Body of pancreas (tissue), 4 donors: ENCODE measurements at regions not wholly inside any gene's neighbourhood (a gene's known extent, or its start where the extent isn't known, plus 50 kb on each side); places are given as distances from the start of the nearest gene placed in this dataset.
A peak's percentile ranks its signal among the peaks of the same experiment; 100 is the strongest.
"Not testable (repeated sequence)": the region's sequence is repeated elsewhere in the genome, so short reads cannot be mapped to it uniquely, and the experiment has no call there.

Source experiments
- ATAC-seq: fragments of 150-250 bp; one replicate; pipeline ENCODE4 v1.9.1; 2016
- DNase-seq, 4 donors: peaks; one replicate each; pipeline ENCODE4 v3.0.0-alpha.2; 2019
- H3K27ac ChIP-seq, 4 donors: fragments of 200-600 bp; sonication (generic); 1 replicate in 3 of 4; 2 replicates in 1 of 4; pipeline versions ENCODE4 v1.5.1 to v1.6.1; 2016 to 2019; ENCODE audit warnings: mild to moderate bottlenecking in 1 of 4, mixed read lengths in 1 of 4, moderate library complexity in 1 of 4
- H3K27me3 ChIP-seq, 2 donors: fragments of 200-600 bp; sonication (generic); one replicate each; pipeline ENCODE4 v1.6.0; 2016; ENCODE audit warnings: mild to moderate bottlenecking in 1 of 2
- H3K36me3 ChIP-seq, 2 donors: fragments of 200-600 bp; sonication (generic); replicated peaks in 1 of 2; 2 replicates each; pipeline ENCODE4 v1.5.1; 2016; ENCODE audit warnings: low read depth in 2 of 2; ENCODE audit not compliant: insufficient read depth in 1 of 2
- H3K4me1 ChIP-seq: fragments of 200-600 bp; sonication (generic); one replicate; pipeline ENCODE4 v1.6.0; 2016
- H3K4me3 ChIP-seq, 2 donors: fragments of 200-600 bp; sonication (generic); 1 replicate in 1 of 2; 2 replicates in 1 of 2; pipeline ENCODE4 v1.5.1; 2016 to 2019
- H3K9me3 ChIP-seq, 3 donors: fragments of 200-600 bp; sonication (generic); 1 replicate in 2 of 3; 2 replicates in 1 of 3; pipeline ENCODE4 v1.5.1; 2016
- POLR2A ChIP-seq, 3 donors: fragments of 450-650 bp; IDR thresholded peaks; one replicate each; pipeline ENCODE4 v1.6.1; 2016; ENCODE audit warnings: antibody characterized with exemption in 3 of 3, mild to moderate bottlenecking in 2 of 3
- WGBS, 2 donors: methylation state at CpG; one replicate each; pipeline ENCODE4 v1.1.5; 2017; 5-methylcytosine and 5-hydroxymethylcytosine counted together
- intact Hi-C: fragments of 100-400 bp; cut with DNase I; formaldehyde crosslinking; loops from one replicate; pipeline ENCODE4 v1.15.1; 2023
- TF ChIP-seq, protein P1 (sequence below), 7 experiments: fragments of 450-650 bp in 4 of 7; fragments of 200-600 bp in 3 of 7; sonication (generic) in 3 of 7; IDR thresholded peaks; one replicate each; pipeline ENCODE4 v1.5.1; 2016 to 2019; ENCODE audit warnings: antibody characterized with exemption in 7 of 7

DNA sequence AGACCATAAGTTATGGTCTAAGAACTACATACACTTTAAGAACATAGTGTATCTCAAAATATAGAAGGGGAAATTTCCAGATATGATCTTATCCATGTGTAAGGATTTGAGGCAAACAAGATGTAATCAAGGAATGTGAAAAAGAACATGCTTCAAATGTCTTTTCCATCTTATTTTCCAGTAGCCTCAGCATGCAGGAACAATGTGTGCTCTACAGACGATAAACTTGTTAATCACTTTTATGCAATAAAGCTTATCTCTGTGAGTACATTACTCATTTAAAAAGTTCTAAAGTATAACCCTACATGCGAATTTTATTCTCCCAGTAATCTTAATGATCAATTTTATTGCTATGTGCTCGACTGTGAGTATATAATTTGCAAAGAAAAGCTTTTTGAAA, 185.2 kb downstream of the ALDH8A1 start:
- H3K9me3 ChIP-seq, result no peaks in the 10 kb centered on the region
- intact Hi-C loops, result no loop called here
- 44% methylated on average over 3 of the region's 3 CpGs for WGBS, 2 donors
- H3K36me3 ChIP-seq, result no peaks in the 10 kb centered on the region
- ATAC-seq, result no peak
- TF ChIP-seq, protein P1, sequence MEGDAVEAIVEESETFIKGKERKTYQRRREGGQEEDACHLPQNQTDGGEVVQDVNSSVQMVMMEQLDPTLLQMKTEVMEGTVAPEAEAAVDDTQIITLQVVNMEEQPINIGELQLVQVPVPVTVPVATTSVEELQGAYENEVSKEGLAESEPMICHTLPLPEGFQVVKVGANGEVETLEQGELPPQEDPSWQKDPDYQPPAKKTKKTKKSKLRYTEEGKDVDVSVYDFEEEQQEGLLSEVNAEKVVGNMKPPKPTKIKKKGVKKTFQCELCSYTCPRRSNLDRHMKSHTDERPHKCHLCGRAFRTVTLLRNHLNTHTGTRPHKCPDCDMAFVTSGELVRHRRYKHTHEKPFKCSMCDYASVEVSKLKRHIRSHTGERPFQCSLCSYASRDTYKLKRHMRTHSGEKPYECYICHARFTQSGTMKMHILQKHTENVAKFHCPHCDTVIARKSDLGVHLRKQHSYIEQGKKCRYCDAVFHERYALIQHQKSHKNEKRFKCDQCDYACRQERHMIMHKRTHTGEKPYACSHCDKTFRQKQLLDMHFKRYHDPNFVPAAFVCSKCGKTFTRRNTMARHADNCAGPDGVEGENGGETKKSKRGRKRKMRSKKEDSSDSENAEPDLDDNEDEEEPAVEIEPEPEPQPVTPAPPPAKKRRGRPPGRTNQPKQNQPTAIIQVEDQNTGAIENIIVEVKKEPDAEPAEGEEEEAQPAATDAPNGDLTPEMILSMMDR (IDR thresholded peaks at IDR 0.05), result no peak
- TF ChIP-seq POLR2A (IDR thresholded peaks at IDR 0.05), result no peak
- no peaks in the 10 kb centered on the region for H3K27me3 ChIP-seq
- no peak overlapping the region for H3K27ac ChIP-seq
- no peaks in the 10 kb centered on the region for H3K4me1 ChIP-seq
- H3K4me3 ChIP-seq, result no peak overlapping the region
- no peak for DNase-seq

DNA sequence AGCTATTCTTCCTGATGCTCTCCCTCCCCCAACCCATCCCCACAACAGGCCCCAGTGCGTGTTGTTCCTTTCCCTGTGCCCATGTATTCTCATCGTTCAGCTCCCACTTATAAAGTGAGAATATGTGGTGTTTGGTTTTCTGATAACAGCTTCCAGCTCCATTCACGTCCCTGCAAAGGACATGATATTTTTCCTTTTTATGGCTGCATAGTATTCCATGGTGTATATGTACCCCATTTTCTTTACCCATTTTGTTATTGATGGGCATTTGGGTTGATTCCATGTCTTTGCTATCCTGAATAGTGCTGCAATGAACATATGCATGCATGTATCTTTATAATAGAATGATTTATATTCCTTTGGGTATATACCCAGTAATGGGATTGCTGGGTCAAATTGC, 186.3 kb downstream of the ALDH8A1 start:
- ATAC-seq, H3K36me3 ChIP-seq, H3K27me3 ChIP-seq, H3K27ac ChIP-seq, H3K4me1 ChIP-seq, H3K4me3 ChIP-seq, intact Hi-C loops, DNase-seq, H3K9me3 ChIP-seq: not testable (repeated sequence)
- 76 to 93% methylated on average over 3 of the region's 3 CpGs for WGBS, 2 donors

DNA sequence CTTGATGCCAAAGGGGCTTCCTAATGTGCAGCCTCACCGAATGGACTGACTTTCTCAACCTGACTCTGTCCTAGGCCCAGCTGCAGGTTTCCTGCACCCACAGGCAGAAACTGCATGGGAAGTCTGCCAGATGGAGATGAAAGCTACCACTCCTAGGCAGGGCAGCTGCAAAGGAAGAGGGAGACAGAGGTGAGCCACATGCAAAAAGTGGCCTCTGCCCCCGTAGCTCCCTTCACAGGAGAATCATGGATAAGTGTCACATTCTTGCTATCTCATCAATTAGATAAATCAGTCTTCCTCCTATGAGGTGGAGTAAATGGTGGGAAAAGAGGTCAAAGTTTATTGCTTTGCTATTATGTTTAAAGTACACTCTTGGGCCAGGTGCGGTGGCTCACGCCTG, 191.3 kb downstream of the ALDH8A1 start:
- H3K4me3 ChIP-seq, result no peak overlapping the region
- DNase-seq, result peak in 1 of 4 donors; percentile 11
- H3K27ac ChIP-seq, result peak overlapping the region in 3 of 4 donors; percentile 31 to 43 (median 37)
- intact Hi-C loops, result no loop called here
- H3K36me3 ChIP-seq, result no peaks in the 10 kb centered on the region
- H3K4me1 ChIP-seq, result no peaks in the 10 kb centered on the region
- TF ChIP-seq, protein P1 (IDR thresholded peaks at IDR 0.05), result no peak
- no peak for TF ChIP-seq POLR2A (IDR thresholded peaks at IDR 0.05)
- ATAC-seq, result no peak
- WGBS, 2 donors, result 67 to 76% methylated on average over 4 of the region's 4 CpGs
- H3K27me3 ChIP-seq, result no peaks in the 10 kb centered on the region
- H3K9me3 ChIP-seq, result no peaks in the 10 kb centered on the region

DNA sequence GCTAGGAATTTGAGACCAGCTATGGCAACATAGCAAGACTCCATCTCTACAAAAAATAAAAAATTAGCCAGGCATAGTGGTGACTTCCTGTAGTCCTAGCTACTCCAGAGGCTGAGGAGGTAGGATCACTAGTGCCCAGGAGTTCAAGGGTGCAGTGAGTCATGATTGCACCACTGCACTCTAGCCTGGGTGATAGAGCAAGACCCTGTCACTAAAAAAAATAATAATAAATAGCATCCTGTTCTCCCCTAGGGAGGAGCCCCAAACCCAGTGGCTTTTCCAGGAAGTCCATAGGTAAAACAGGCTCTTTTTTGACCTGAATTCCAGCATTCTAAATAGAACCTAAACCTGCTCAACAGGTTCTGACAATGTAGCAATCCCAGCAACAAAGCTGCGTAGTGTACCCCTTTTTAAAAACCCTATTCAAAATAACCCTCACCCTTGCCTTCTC, 192.0 kb downstream of the ALDH8A1 start:
- Histone ChIP-seq H3K27me3 (no peaks in the 10 kb centered on the region), H3K4me1 (no peaks in the 10 kb centered on the region), H3K9me3 (no peaks in the 10 kb centered on the region), H3K27ac (peak overlapping the region in 3 of 4 donors; percentile 31 to 43 (median 37)), H3K36me3 (no peaks in the 10 kb centered on the region), H3K4me3 (no peak overlapping the region)
- ATAC-seq, result peak; percentile 66
- DNase-seq, result peak in 3 of 4 donors; percentile 9 to 37 (median 22)
- no peak for TF ChIP-seq POLR2A (IDR thresholded peaks at IDR 0.05)
- TF ChIP-seq, protein P1 (IDR thresholded peaks at IDR 0.05), result no peak
- intact Hi-C loops, result no loop called here
- 31 to 56% methylated on average over 1 of the region's 1 CpG for WGBS, 2 donors

DNA sequence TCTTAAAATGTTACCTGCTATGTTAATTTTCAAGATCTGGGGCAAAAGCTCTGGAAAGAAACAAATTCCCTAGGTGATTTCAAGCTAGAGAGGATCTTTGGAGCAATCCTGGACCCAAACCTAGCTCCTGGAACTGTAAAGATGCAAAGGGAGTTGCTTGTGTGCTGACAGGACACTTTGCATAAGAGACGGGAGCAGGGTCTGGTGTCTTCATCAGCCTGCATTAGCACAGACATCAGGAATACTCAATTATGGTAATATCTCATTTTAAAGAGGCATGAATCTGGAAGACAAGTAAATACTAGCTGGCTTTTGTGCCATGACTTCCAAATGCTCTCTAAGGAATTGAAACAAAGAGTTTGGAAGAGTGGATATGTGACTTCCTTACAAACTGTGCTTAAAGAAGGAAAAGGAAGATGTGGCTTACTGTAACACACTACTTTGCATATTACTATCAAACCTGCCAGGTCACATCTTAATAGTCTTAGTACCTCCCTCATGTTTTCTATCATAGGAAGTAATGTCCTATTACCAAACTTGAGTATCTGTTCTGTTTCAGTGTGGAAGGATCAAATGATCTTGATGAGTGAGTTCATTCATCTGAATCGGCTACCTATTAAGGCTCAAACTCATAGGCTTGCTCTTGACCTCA, 193.4 kb downstream of the ALDH8A1 start:
- Histone ChIP-seq H3K36me3 (no peaks in the 10 kb centered on the region), H3K27me3 (no peaks in the 10 kb centered on the region), H3K4me1 (peaks cover 6% of the 10 kb centered on the region), H3K27ac (no peak overlapping the region), H3K4me3 (no peak overlapping the region), H3K9me3 (no peaks in the 10 kb centered on the region)
- intact Hi-C loops, result no loop called here
- WGBS, 2 donors, result 72 to 84% methylated on average over 2 of the region's 2 CpGs
- no peak for ATAC-seq
- DNase-seq, result no peak
- TF ChIP-seq, protein P1 (IDR thresholded peaks at IDR 0.05), result no peak
- TF ChIP-seq POLR2A (IDR thresholded peaks at IDR 0.05), result no peak
